ENCODE measurements at regions not wholly inside any gene's neighbourhood (a gene's known extent, or its start where the extent isn't known, plus 50 kb on each side); places are given as distances from the start of the nearest gene placed in this dataset.

DNA sequence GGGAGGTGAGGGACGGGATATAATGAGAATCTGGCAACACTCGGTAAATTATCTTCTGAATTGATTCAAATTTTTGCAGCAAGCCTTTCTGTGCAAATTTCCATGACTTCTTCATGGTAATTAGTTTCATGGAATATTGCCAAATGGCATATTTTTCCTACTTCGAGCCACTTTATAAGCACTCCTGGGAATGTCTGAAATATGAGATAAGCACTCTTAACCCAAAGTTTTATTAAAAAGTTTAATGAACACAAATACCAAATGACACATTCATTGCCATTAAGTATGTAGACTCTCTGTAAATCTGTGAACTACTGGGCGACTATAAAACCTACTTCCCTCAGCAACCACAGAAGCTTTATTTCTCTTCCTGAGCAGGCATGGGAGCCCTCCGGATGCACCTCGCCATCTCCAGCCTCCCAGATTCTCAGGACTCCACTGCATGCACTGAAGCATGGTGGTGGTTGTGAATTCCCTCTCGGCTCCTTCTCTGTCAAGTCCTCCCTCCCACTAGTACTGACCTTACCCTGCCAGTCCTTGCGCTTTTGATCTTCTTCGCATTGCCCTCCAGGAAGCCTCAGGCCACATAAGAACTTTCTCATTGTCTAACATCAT, 154.4 kb upstream of the RPL34 start:
- no peak overlapping the region for H3K4me3 ChIP-seq
- TF ChIP-seq, protein P1, sequence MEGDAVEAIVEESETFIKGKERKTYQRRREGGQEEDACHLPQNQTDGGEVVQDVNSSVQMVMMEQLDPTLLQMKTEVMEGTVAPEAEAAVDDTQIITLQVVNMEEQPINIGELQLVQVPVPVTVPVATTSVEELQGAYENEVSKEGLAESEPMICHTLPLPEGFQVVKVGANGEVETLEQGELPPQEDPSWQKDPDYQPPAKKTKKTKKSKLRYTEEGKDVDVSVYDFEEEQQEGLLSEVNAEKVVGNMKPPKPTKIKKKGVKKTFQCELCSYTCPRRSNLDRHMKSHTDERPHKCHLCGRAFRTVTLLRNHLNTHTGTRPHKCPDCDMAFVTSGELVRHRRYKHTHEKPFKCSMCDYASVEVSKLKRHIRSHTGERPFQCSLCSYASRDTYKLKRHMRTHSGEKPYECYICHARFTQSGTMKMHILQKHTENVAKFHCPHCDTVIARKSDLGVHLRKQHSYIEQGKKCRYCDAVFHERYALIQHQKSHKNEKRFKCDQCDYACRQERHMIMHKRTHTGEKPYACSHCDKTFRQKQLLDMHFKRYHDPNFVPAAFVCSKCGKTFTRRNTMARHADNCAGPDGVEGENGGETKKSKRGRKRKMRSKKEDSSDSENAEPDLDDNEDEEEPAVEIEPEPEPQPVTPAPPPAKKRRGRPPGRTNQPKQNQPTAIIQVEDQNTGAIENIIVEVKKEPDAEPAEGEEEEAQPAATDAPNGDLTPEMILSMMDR (IDR thresholded peaks at IDR 0.05), result no peak
- no peak for TF ChIP-seq POLR2A (IDR thresholded peaks at IDR 0.05)
- DNase-seq, result no peak
- H3K27me3 ChIP-seq, result no peaks in the 10 kb centered on the region
- H3K36me3 ChIP-seq, result no peaks in the 10 kb centered on the region
- no peaks in the 10 kb centered on the region for H3K9me3 ChIP-seq
- no peak overlapping the region for H3K27ac ChIP-seq
- H3K4me1 ChIP-seq, result no peaks in the 10 kb centered on the region

DNA sequence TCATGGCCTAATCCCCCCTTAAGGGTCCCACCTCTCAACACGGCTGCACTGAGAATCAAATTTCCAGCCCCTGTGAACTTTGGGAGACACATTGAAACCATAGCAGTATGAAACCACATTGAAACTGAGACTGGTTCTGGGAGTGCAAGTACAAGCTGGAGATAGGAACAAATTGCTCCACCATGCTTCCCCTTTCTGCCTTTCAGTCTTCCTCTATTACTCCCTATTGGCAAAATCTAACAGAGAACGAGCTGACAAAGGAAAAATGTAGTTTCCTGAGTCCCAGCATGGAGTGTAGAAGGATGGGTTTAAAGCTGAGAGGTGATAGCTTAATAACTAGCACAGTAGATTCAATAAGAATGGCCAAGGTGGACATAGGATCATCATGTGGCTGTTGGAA, 161.7 kb upstream of the RPL34 start:
- TF ChIP-seq, protein P1 (IDR thresholded peaks at IDR 0.05), result no peak
- no peak for TF ChIP-seq POLR2A (IDR thresholded peaks at IDR 0.05)
- H3K27me3 ChIP-seq, result no peaks in the 10 kb centered on the region
- no peak for DNase-seq

DNA sequence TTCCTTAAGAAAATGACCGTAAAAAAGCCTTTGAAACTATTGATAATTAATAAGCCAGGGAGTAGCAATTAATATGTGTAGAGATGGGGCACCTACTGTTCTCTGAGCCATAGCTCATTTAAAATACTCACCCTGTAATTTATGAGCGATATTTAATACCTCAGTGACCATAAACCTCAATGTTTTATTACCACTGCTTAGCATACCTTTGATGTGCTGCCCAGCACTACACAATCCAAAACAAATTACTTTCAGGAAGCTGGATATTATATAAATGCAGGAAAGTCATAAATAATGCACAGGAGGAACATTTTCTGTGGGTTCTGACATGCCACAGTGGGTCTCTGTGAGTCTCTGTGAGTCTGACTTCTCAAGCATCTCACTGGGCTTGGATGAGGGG, 166.1 kb upstream of the RPL34 start:
- TF ChIP-seq, protein P1 (IDR thresholded peaks at IDR 0.05), result no peak
- TF ChIP-seq POLR2A (IDR thresholded peaks at IDR 0.05), result no peak
- H3K4me3 ChIP-seq, result no peak overlapping the region
- H3K27me3 ChIP-seq, result no peaks in the 10 kb centered on the region
- DNase-seq, result no peak
- H3K36me3 ChIP-seq, result no peaks in the 10 kb centered on the region
- no peaks in the 10 kb centered on the region for H3K4me1 ChIP-seq
- no peak overlapping the region for H3K27ac ChIP-seq
- no peaks in the 10 kb centered on the region for H3K9me3 ChIP-seq

More for the DNA sequence above, 161.7 kb upstream of the RPL34 start:
- Histone ChIP-seq H3K4me3 (no peak overlapping the region), H3K4me1 (no peaks in the 10 kb centered on the region), H3K9me3 (no peaks in the 10 kb centered on the region), H3K36me3 (no peaks in the 10 kb centered on the region), H3K27ac (no peak overlapping the region)

DNA sequence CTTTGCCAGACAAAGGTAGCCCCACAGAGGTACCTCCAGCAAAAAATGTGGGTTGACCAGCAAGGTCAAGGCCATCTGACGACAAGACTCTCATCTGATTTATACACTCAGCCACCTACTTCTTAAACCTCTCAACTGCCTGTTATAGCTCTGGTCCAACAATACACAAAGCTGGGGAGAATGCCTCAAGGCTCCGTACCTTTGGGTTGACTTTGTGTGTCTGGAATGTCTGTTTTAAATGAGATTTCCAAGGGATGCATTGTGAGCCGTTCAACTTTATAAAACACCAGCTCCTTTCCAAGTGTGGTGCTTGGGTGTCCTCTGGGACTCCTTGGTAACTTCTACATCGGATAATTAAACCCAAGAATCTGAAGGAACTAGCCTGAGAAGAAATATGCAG, 167.0 kb upstream of the RPL34 start:
- no peak for DNase-seq
- H3K36me3 ChIP-seq, result no peaks in the 10 kb centered on the region
- H3K9me3 ChIP-seq, result no peaks in the 10 kb centered on the region
- H3K27me3 ChIP-seq, result no peaks in the 10 kb centered on the region
- no peak overlapping the region for H3K4me3 ChIP-seq
- no peak for TF ChIP-seq POLR2A (IDR thresholded peaks at IDR 0.05)
- TF ChIP-seq, protein P1 (IDR thresholded peaks at IDR 0.05), result no peak
- H3K27ac ChIP-seq, result no peak overlapping the region
- H3K4me1 ChIP-seq, result no peaks in the 10 kb centered on the region

DNA sequence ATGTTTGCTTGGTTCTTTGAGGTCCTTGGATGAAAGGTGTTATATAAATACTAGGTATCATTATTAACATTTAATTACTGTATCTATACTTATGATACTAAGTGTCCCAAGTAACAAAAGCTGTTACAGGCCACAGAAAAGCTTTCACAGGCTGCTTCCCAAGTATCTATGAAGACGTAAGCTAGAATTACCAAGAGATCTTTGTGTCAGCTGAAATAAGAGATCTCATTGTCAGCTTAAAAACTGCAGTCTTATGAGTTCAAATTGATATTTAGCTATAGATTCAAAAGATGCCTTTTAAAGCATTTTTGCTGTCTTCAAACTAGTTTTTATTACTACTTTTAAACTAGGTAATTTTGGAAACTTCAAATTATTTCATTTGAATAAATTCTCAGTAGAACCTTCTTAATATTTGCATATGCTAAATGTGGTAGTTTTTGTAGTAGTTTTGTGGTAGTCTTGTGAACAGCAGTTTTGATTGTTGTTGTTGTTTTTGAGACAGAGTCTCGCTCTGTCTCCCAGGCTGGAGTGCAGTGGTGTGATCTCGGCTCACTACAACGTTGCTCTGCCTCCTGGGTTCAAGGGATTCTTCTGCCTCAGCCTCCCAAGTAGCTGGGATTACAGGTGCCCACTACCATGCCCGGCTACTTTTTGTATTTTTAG, 170.0 kb upstream of the RPL34 start:
- no peak for DNase-seq
- no peaks in the 10 kb centered on the region for H3K27me3 ChIP-seq
- no peak for TF ChIP-seq POLR2A (IDR thresholded peaks at IDR 0.05)
- H3K9me3 ChIP-seq, result no peaks in the 10 kb centered on the region
- H3K4me1 ChIP-seq, result no peaks in the 10 kb centered on the region
- no peak overlapping the region for H3K27ac ChIP-seq
- no peak overlapping the region for H3K4me3 ChIP-seq
- no peaks in the 10 kb centered on the region for H3K36me3 ChIP-seq

DNA sequence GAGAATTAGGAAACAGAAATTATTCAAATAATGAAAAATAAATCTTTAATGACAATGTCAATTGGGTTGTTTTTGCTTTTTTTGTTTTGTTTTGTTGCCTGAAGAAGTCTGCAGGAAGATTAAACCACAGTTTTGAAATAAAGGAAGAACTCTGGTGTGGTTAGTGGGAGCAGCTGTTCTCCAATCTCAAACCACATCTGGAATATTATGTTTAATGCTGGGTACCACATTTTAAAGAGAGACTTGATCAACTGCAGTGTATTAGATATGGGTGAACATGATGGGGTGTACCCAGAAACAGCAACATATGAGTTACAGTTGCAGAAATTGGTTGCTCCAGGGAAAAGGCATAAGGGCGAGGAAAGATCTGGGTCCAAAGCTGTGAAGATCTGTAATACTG, 171.2 kb upstream of the RPL34 start:
- H3K36me3 ChIP-seq, result no peaks in the 10 kb centered on the region
- no peaks in the 10 kb centered on the region for H3K27me3 ChIP-seq
- H3K4me3 ChIP-seq, result no peak overlapping the region
- no peaks in the 10 kb centered on the region for H3K4me1 ChIP-seq
- TF ChIP-seq POLR2A (IDR thresholded peaks at IDR 0.05), result no peak
- TF ChIP-seq, protein P1 (IDR thresholded peaks at IDR 0.05), result no peak
- no peak overlapping the region for H3K27ac ChIP-seq
- DNase-seq, result no peak
- no peaks in the 10 kb centered on the region for H3K9me3 ChIP-seq
